HepG2 (cell line): ENCODE measurements at regions not wholly inside any gene's neighbourhood (a gene's known extent, or its start where the extent isn't known, plus 50 kb on each side); places are given as distances from the start of the nearest gene placed in this dataset.

Experiments
- ATAC-seq: fragments of 200-7000 bp; cut with Tn5 transposase; 3 replicates; pipeline ENCODE4 v1.9.1; 2020; ENCODE audit warnings: mild to moderate bottlenecking, moderate library complexity
- BruUV-seq: library from RNA; stranded (reverse); fragments of 400-500 nt; replicated peaks from 2 replicates; lab custom pipeline; 2021; lab: Mats Ljungman, UMichigan
- CTCF ChIA-PET: fragments of 300-600 bp; formaldehyde crosslinking; extraction: SDS; loops from one replicate; lab custom pipeline; 2021; ENCODE audit warnings: low total read pairs, inconsistent platforms, low intra/inter-chr PET ratio; lab: Yijun Ruan, JAX
- POLR2A ChIA-PET: fragments of 350-600 bp; sonication (Branson Sonifier 250); formaldehyde crosslinking; loops from one replicate; lab custom pipeline; 2020; ENCODE audit warnings: antibody characterized with exemption, inconsistent platforms; lab: Yijun Ruan, JAX
- DNase-seq: peaks from one replicate; pipeline ENCODE4 v3.0.0-alpha.2; 2015; ENCODE audit warnings: low spot score
- FAIRE-seq: peaks from 3 replicates; lab custom pipeline; 2011; peaks lifted over from hg19 to GRCh38; lab: Jason Lieb, UNC
- H2AFZ ChIP-seq: one replicate; pipeline ENCODE4 v1.6.1; 2011; ENCODE audit warnings: low read length, inconsistent platforms
- H3K27ac ChIP-seq: fragments of 300-600 bp; 3 replicates; pipeline ENCODE4 v1.8.0; 2011; ENCODE audit warnings: mixed run types, mild to moderate bottlenecking, mixed read lengths, low read length, inconsistent platforms; ENCODE audit not compliant: insufficient read depth; ENCODE audit errors: extremely low read length
- H3K27me3 ChIP-seq, 2 experiments: fragments of 200-600 bp in 1 of 2; 2 replicates in 1 of 2; 3 replicates in 1 of 2; pipeline versions ENCODE4 v1.6.0 to v1.8.0; 2011; ENCODE audit warnings: low read length in 2 of 2, mild to moderate bottlenecking in 2 of 2, moderate library complexity in 2 of 2, inconsistent platforms in 1 of 2; ENCODE audit not compliant: insufficient read depth in 2 of 2, control insufficient read depth in 1 of 2
- H3K36me3 ChIP-seq, 2 experiments: fragments of 200-600 bp in 1 of 2; replicated peaks in 1 of 2; 2 replicates in 1 of 2; 3 replicates in 1 of 2; pipeline versions ENCODE4 v1.5.1 to v1.8.0; 2011; ENCODE audit warnings: low read length in 2 of 2, inconsistent platforms in 1 of 2; ENCODE audit not compliant: insufficient read depth in 2 of 2, control insufficient read depth in 1 of 2
- H3K4me1 ChIP-seq: 2 replicates; pipeline ENCODE4 v1.5.1; 2012; ENCODE audit warnings: low read length, inconsistent platforms; ENCODE audit not compliant: insufficient read depth
- H3K4me2 ChIP-seq: 2 replicates; pipeline ENCODE4 v1.6.0; 2011; ENCODE audit warnings: low read depth, low read length, inconsistent platforms
- H3K4me3 ChIP-seq, 3 experiments: fragments of 200-600 bp in 1 of 3; sonication (generic), shearing (Covaris generic) in 1 of 3; replicated peaks in 1 of 3; 2 replicates each; pipeline ENCODE4 v1.5.1; 2011 to 2016; ENCODE audit warnings: low read length in 3 of 3, inconsistent platforms in 2 of 3, low read depth in 2 of 3, mild to moderate bottlenecking in 2 of 3, control low read depth in 1 of 3, mixed read lengths in 1 of 3; ENCODE audit not compliant: insufficient read depth in 1 of 3
- H3K79me2 ChIP-seq: one replicate; pipeline ENCODE4 v1.6.1; 2011; ENCODE audit warnings: low read length, inconsistent platforms; ENCODE audit not compliant: insufficient read depth
- H3K9ac ChIP-seq: 2 replicates; pipeline ENCODE4 v1.6.0; 2011; ENCODE audit warnings: mild to moderate bottlenecking, low read depth, low read length, inconsistent platforms; ENCODE audit not compliant: insufficient read depth
- H3K9me3 ChIP-seq: 2 replicates; pipeline ENCODE4 v1.5.1; 2012; ENCODE audit warnings: mild to moderate bottlenecking, low read length
- H4K20me1 ChIP-seq: 2 replicates; pipeline ENCODE4 v1.6.0; 2011; ENCODE audit warnings: inconsistent platforms, mild to moderate bottlenecking, low read length, moderate library complexity; ENCODE audit not compliant: insufficient read depth
- BRCA1 ChIP-seq: sonication (generic); formaldehyde crosslinking; IDR thresholded peaks from 2 replicates; pipeline ENCODE4 v1.4.0; 2020; ENCODE audit warnings: missing genetic modification reagents
- FIP1L1 ChIP-seq: fragments of 200-400 bp; formaldehyde crosslinking; IDR thresholded peaks from 2 replicates; pipeline ENCODE4 v1.6.1; 2018; ENCODE audit warnings: low read depth, mild to moderate bottlenecking, low read length, moderate library complexity, borderline replicate concordance; ENCODE audit not compliant: insufficient read depth
- GTF2F1 ChIP-seq: fragments of 150-350 bp; IDR thresholded peaks from 2 replicates; pipeline ENCODE4 v1.6.1; 2014; ENCODE audit warnings: low read length
- KDM2A ChIP-seq: sonication (generic); formaldehyde crosslinking; IDR thresholded peaks from 2 replicates; pipeline ENCODE4 v1.4.0; 2020; ENCODE audit warnings: low read depth, missing genetic modification reagents, borderline replicate concordance
- KDM5A ChIP-seq: fragments of 200-600 bp; sonication (generic); IDR thresholded peaks from 2 replicates; pipeline ENCODE4 v1.7.0; 2018; ENCODE audit warnings: antibody characterized with exemption, mild to moderate bottlenecking, low read length, borderline replicate concordance
- NFYB ChIP-seq: sonication (generic); formaldehyde crosslinking; IDR thresholded peaks from 2 replicates; pipeline ENCODE4 v1.4.0; 2020; ENCODE audit warnings: missing genetic modification reagents
- SOX6 ChIP-seq, 2 experiments: fragments of 450-650 bp in 1 of 2; sonication (generic) in 1 of 2; formaldehyde crosslinking in 1 of 2; IDR thresholded peaks; 2 replicates each; pipeline versions ENCODE4 v1.4.0 to v1.6.1; 2017 to 2020; ENCODE audit warnings: antibody characterized with exemption in 1 of 2, mild to moderate bottlenecking in 1 of 2, missing genetic modification reagents in 1 of 2
- STAT6 ChIP-seq: sonication (generic); formaldehyde crosslinking; IDR thresholded peaks from 2 replicates; pipeline ENCODE4 v1.4.0; 2020; ENCODE audit warnings: missing genetic modification reagents, mild to moderate bottlenecking, borderline replicate concordance
- YEATS4 ChIP-seq: sonication (generic); formaldehyde crosslinking; IDR thresholded peaks from 2 replicates; pipeline ENCODE4 v1.4.0; 2020; ENCODE audit warnings: missing genetic modification reagents, borderline replicate concordance
- ZBTB20 ChIP-seq: sonication (generic); formaldehyde crosslinking; IDR thresholded peaks from 2 replicates; pipeline ENCODE4 v1.8.1; 2023; ENCODE audit warnings: missing genetic modification reagents, low read depth, mild to moderate bottlenecking, borderline replicate concordance
- ZKSCAN1 ChIP-seq: fragments of 150-350 bp; IDR thresholded peaks from 2 replicates; pipeline ENCODE4 v1.6.1; 2014; ENCODE audit warnings: low read length
- ZMYM3 ChIP-seq: sonication (generic); formaldehyde crosslinking; IDR thresholded peaks from 2 replicates; pipeline ENCODE4 v1.5.1; 2020; ENCODE audit warnings: mild to moderate bottlenecking, missing genetic modification reagents
- WGBS: methylation state at CpG from one replicate; pipeline ENCODE4 v1.1.6; 2017; ENCODE audit warnings: low lambda C conversion rate; 5-methylcytosine and 5-hydroxymethylcytosine counted together
- in situ Hi-C: cut with HindIII; loops from 2 replicates; pipeline ENCODE4 v1.10.0; 2017; ENCODE audit warnings: low pct_unique_long_range_greater_than_20kb; ENCODE audit not compliant: extremely low pct_ligation_motif_present
- intact Hi-C: fragments of 100-400 bp; cut with micrococcal nuclease; formaldehyde crosslinking; loops from one replicate; pipeline ENCODE4 v1.10.0; 2022; ENCODE audit not compliant: unreplicated experiment

- TF ChIP-seq ZBTB20 (no peak), SOX6 (IDR thresholded peaks at IDR 0.05) (no peak), SOX6 (CRISPR knock-in tag; IDR thresholded peaks at IDR 0.05) (no peak), NFYB (CRISPR knock-in tag) (no peak), STAT6 (CRISPR knock-in tag) (no peak), FIP1L1 (no peak), KDM2A (CRISPR knock-in tag) (no peak), ZMYM3 (CRISPR knock-in tag) (no peak), ZKSCAN1 (no peak), YEATS4 (CRISPR knock-in tag) (no peak), KDM5A (no peak)
Observed at GRCh38 chr4:112069110-112069509, 76.1 kb upstream of the FAM241A start (continued).

- ChIA-PET CTCF (no interaction called here), POLR2A (no interaction called here)
- no peak overlapping the region for H3K4me3 ChIP-seq
- no TSS peak for BruUV-seq
- H3K27ac ChIP-seq, result no peak overlapping the region
- 36% methylated on average over 6 of the region's 6 CpGs for WGBS
- no peak for TF ChIP-seq GTF2F1
- TF ChIP-seq BRCA1, result no peak
- no peak overlapping the region for H3K9ac ChIP-seq
- no peak overlapping the region for H2AFZ ChIP-seq
- no peak for FAIRE-seq
- H3K4me1 ChIP-seq, result no peaks in the 10 kb centered on the region
- in situ Hi-C loops, result loop anchor here (10.0 kb wide), 1 partner anchor 452 kb away; no protein-coding TSS in a partner anchor
- DNase-seq, result no peak
- no peaks in the 10 kb centered on the region for H3K27me3 ChIP-seq
- H3K9me3 ChIP-seq, result no peaks in the 10 kb centered on the region
- H4K20me1 ChIP-seq, result no peaks in the 10 kb centered on the region
- H3K79me2 ChIP-seq, result no peaks in the 10 kb centered on the region
- H3K4me2 ChIP-seq, result no peak overlapping the region
- ATAC-seq, result no peak
- intact Hi-C loops, result no loop called here
- no peaks in the 10 kb centered on the region for H3K36me3 ChIP-seq
Observed at GRCh38 chr4:112073181-112073580, 72.1 kb upstream of the FAM241A start.
